ENCODE measurements at regions not wholly inside any gene's neighbourhood (a gene's known extent, or its start where the extent isn't known, plus 50 kb on each side); places are given as distances from the start of the nearest gene placed in this dataset.

DNA sequence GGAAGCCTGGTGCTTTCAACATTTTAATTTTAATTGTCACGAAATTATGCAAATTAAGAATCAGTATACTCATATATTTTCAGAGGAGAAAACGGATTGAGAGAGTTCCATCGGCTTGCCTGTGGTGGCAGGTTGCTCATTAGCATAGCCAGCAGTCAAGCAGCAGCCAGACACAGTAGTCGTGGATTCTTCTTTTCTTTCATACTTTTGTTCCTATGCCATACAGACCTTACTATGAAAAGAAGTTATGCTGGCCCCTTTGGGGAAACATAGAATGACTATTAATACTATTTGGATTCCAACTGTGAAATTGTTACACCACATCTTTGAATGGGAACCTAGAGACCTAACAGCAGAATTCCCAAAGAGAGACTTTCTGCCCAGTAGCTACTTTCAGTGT lies 617.7 kb upstream of the CA10 start:
- TF ChIP-seq, protein P1, sequence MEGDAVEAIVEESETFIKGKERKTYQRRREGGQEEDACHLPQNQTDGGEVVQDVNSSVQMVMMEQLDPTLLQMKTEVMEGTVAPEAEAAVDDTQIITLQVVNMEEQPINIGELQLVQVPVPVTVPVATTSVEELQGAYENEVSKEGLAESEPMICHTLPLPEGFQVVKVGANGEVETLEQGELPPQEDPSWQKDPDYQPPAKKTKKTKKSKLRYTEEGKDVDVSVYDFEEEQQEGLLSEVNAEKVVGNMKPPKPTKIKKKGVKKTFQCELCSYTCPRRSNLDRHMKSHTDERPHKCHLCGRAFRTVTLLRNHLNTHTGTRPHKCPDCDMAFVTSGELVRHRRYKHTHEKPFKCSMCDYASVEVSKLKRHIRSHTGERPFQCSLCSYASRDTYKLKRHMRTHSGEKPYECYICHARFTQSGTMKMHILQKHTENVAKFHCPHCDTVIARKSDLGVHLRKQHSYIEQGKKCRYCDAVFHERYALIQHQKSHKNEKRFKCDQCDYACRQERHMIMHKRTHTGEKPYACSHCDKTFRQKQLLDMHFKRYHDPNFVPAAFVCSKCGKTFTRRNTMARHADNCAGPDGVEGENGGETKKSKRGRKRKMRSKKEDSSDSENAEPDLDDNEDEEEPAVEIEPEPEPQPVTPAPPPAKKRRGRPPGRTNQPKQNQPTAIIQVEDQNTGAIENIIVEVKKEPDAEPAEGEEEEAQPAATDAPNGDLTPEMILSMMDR (IDR thresholded peaks at IDR 0.05) = no peak
- no peak for TF ChIP-seq POLR2A (IDR thresholded peaks at IDR 0.05)

Data from thyroid gland (tissue), 4 donors.